ENCODE measurements at regions not wholly inside any gene's neighbourhood (a gene's known extent, or its start where the extent isn't known, plus 50 kb on each side); places are given as distances from the start of the nearest gene placed in this dataset.

DNA sequence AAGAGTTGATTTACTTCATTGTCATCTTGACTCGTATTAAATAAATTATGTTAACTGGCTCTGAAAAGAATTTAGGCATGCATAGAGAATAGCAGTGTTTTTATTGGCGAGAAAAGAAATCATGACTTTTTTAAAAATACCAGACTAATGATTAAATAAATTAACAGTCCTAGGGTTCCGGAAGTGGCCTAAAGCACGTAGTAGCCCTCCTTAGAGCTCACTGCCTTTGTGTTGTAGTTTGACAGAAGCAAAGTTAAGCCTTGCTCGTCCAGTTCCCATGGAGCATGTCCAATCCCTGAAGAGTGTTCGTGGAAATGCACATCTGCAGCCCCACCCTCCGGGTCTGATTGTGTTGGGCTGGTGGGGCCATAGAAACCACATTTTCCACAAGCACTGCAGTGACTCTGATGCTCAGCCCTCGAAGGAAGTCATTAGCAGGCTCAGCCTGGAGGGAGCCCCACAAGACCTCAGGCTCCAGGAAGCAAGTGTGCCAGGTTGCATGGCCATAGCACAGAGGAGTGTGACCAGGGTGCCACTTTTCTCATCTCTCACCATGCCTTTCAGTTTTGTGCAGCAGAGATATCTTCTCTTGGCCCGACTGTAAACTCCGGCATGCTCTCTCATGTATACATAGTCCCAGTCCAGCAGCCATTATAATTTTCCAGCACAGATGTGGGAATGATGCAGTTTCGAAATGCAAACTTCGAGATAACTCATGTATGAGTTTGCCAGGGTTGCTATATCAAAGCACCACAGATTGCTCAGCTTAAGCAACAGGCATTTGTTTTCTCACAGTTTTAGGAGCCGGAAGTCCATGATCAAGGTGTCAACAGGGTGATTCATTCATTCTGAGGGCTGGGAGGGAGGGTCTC lies 188.6 kb upstream of the SH3BP4 start:
- no peak for DNase-seq

- no peak for DNase-seq
These were observed 189.9 kb upstream of the SH3BP4 start for GRCh38 chr2:234761910-234762309.

DNA sequence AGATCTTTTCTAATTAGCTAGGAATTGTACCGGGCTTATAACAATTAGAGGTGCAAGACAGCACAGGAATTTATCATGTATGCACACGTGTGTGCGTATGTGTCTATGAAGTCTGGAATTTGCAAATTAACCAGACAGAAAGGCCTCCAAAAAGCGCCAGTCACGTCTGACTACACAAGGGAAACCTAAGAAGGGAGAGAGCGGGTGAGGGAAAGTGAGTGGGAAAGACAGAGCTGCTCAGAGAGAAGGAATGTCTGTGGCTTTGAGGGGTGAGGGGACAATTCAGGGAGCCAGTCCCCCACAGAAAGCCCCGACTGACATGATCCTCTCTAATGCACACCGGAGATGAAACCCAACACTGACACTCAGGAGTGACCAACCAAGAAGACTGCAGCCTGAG lies 197.7 kb upstream of the SH3BP4 start:
- DNase-seq, result no peak

DNA sequence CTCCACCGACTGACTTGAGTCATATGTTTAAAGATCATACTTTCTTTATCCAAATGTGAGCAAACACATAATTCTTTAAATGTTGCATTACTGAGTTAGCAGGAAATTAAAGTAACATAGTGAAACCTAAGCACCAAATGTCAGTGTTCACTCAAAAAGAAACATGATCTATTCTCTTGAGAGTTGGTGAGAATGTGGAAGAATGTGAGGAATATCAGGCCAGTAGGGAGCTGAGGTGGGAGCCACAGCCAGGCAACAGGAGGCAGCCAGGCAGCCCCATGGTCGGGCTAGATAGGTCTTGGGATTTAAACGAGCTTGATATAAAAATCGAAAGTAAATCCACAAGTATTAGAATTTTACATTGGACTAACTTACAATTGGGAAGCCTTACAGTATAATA lies 198.1 kb upstream of the SH3BP4 start:
- DNase-seq, result no peak

- no peak for DNase-seq
These were observed 198.9 kb upstream of the SH3BP4 start for GRCh38 chr2:234752966-234753365.

GRCh38 chr2:234751275-234751973 lies 200.4 kb upstream of the SH3BP4 start:
- no peak for DNase-seq

DNA sequence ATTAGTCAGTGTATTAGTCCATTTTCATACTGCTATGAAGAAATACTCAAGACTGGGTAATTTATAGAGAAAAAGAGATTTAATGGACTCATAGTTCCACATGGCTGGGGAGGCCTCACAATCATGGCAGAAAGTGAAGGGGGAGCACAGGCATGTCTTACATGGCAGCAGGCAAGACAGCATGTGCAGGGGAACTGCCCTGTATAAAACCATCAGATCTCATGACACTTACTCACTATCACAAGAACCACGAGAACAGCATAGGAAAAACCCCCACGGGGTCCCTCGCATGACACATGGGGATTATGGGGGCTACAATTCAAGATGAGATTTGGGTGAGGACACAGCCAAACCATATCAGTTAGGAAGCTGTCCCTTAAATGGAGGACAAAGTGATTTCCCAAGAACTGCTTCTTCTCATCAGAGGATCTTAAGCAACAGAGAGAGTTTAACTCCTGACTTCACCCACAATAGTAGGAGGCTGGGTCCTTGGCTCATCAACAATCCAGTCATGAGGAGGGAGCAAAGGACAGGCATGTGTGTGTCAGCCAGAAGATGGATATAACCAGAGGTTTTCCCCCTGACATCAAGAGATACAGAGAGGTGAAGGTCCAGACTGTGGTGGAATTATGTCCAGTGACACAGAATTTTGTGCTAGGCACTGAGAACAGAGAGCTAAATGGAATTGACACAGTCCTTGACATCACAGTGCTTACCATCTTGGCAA lies 203.8 kb upstream of the SH3BP4 start:
- no peak for DNase-seq

DNA sequence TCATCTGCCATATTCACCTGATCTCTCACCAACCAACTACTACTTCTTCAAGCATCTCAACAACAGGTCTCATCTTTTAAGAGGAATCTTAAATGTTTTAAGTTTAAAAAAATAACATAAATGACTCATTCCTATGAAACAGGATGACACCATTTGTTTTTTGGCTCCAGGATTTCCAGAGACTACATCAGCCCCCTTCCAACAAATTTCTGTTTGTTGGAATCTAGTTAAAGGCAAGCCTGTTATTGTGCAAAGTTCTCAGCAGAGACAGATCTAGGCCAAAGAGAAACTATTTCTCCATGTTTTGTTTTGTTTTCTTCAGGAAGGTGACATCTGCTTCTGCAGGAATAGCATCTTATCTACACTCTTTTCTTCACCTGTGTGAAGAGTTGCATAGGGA lies 204.8 kb upstream of the SH3BP4 start:
- no peak for DNase-seq

GRCh38 chr2:234745347-234745746 lies 206.5 kb upstream of the SH3BP4 start:
- DNase-seq, result no peak

GRCh38 chr2:234741976-234742375 lies 209.8 kb upstream of the SH3BP4 start:
- no peak for DNase-seq

DNA sequence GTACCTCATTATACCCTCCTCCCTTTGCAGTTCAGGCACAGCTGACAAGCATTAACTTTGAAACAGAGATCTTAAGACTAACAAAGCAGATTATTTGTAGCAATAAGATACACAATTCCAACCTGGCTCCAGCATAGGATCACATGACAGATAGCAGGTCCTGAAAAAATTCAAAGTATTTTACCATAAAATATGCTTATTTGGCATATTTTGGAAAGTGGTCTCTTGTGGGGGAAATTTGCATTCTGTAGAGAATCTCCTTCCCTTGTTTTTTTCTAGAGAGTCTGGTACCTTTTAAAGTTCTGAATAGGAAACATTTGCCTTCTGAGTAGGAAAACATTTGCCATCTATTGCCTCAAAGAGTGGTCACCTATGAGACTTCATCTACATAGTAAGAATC lies 212.8 kb upstream of the SH3BP4 start:
- DNase-seq, result no peak

DNA sequence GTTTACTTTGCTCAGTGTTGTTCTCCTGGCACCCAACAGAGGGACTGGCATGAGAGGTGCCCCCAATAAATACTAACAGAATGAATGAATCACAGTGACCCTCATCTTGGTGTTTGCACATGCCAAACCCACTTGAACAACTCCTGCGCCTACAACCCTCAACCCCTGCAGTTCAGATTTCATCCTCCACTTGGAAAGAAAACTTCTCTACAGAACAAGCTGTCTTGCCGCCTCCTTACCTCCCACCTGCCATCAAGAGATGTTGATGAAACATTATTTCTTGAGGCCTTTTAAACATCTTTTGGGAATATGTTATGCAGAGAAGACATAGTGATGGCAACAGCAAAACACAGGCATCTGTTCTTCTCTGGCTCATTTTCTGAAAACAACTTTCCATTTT lies 216.0 kb upstream of the SH3BP4 start:
- no peak for DNase-seq

GRCh38 chr2:234733795-234734600 lies 217.8 kb upstream of the SH3BP4 start:
- no peak for DNase-seq

GRCh38 chr2:234733093-234733489 lies 218.7 kb upstream of the SH3BP4 start:
- DNase-seq, result no peak

- no peak for DNase-seq
These were observed 219.3 kb upstream of the SH3BP4 start for GRCh38 chr2:234732404-234733092.

GRCh38 chr2:234731236-234731635 lies 220.6 kb upstream of the SH3BP4 start:
- no peak for DNase-seq

DNA sequence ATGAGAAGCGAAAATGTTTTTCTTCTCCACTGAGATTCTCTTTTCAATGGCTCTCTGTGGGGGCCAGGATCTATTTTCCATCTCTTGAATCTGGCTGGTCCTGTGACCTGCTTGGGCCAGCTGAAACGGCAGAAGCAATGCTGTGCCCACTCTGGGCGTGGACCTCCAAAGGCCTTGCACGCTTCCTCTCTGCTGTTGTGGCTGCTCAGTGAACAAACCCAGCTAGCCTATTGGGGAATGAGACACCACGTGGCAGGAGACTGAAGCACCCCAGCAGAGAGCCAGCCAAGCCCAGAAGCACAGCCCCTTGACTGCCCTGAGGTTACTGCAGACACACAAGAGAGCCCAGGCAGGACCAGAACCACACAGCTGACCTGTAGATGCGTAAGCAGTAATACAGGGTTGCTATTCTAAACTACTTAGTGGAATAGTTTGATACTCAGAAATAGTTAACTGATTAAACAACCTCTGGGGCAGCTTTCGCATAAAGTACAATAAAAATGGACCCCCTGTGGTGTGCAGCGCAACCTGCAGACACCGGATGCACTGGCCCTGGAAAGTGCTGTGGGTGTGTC lies 221.7 kb upstream of the SH3BP4 start:
- no peak for DNase-seq

DNA sequence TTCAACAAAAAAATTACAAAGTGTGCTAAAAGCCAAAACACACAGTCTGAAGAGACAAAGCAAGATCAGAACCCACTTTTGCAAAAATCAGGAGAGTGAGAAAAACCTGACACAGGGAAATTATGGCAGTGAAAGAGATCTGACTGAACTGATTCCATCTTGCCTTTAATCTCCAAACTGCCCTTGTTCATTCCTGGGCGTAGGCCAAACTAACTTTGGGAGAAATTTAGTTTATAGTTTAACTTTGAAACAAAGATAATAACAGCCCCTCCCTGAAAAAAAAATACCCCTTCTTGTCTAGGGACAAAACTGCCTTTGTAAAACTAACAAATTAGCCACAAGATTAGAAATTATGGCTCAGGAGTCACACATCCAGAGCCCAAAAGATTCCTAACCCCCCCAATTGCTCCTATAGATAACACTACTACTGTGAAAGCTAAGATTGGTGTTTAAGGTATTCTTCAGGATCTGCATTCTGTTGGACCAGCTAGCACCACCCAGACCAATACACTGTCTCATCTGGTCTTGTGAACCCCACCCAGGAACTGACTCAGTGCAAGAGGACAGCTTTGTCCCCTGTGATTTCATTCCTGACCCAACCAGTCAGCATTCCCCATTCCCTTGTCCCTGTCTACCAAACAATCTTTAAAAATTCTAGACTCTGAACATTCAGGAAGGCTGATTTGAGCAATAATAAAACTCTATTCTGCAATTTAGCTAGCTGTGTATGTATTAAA lies 226.1 kb upstream of the SH3BP4 start:
- no peak for DNase-seq

DNA sequence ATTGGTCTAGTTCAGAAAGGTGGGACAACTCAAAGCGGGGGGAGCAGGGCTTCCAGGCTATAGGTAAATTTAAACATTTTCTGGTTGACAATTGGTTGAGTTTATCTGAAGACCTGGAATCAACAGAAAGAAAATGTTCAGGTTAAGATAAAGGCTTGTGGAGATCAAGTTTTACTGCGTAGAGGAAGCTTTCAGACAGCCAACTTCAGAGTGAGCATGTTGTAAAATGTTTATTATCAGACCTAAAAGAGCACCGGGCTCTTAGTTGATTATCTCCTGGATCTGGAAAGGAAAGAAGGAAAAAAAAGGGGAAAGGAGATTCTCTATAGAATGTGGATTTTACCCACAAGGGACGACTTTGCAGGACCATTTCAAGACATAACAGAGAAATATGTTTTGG lies 227.0 kb upstream of the SH3BP4 start:
- no peak for DNase-seq

GRCh38 chr2:234723400-234723799 lies 226.5 kb upstream of the ARL4C start:
- no peak for DNase-seq

- no peak for DNase-seq
These were observed 225.3 kb upstream of the ARL4C start for GRCh38 chr2:234722176-234722575.
